Fibroblast of lung (primary cell): ENCODE measurements at regions not wholly inside any gene's neighbourhood (a gene's known extent, or its start where the extent isn't known, plus 50 kb on each side); places are given as distances from the start of the nearest gene placed in this dataset.
A peak's percentile ranks its signal among the peaks of the same experiment; 100 is the strongest.
"Not testable (repeated sequence)": the region's sequence is repeated elsewhere in the genome, so short reads cannot be mapped to it uniquely, and the experiment has no call there.

Experiments
- DNase-seq, 2 donors: peaks; one replicate each; pipeline versions ENCODE4 v3.0.0 to v3.0.0-alpha.2; 2010; ENCODE audit warnings: low read depth in 2 of 2
- H2AFZ ChIP-seq: 2 replicates; pipeline ENCODE4 v1.5.1; 2012; ENCODE audit warnings: low read length, control low read depth, inconsistent platforms
- H3K27ac ChIP-seq: 2 replicates; pipeline ENCODE4 v1.5.1; 2011; ENCODE audit warnings: low read length, control low read depth; ENCODE audit not compliant: insufficient read depth
- H3K27me3 ChIP-seq: 2 replicates; pipeline ENCODE4 v1.5.1; 2011; ENCODE audit warnings: mild to moderate bottlenecking, low read length; ENCODE audit not compliant: control insufficient read depth, insufficient read depth
- H3K36me3 ChIP-seq: 2 replicates; pipeline ENCODE4 v1.5.1; 2011; ENCODE audit warnings: low read length; ENCODE audit not compliant: control insufficient read depth, insufficient read depth
- H3K4me1 ChIP-seq: 2 replicates; pipeline ENCODE4 v1.5.1; 2011; ENCODE audit warnings: low read length; ENCODE audit not compliant: control insufficient read depth, insufficient read depth; ENCODE audit errors: extremely low read depth
- H3K4me2 ChIP-seq: 2 replicates; pipeline ENCODE4 v1.5.1; 2011; ENCODE audit warnings: low read length, control low read depth; ENCODE audit not compliant: insufficient read depth; ENCODE audit errors: extremely low read depth
- H3K4me3 ChIP-seq, 4 experiments: fragments of 200-600 bp in 1 of 4; sonication (generic) in 1 of 4; replicated peaks in 1 of 4; 2 replicates each; pipeline ENCODE4 v1.5.1; 2011 to 2016; ENCODE audit warnings: low read length in 4 of 4, low read depth in 3 of 4, mild to moderate bottlenecking in 3 of 4, control low read depth in 2 of 4, inconsistent platforms in 1 of 4, mixed read lengths in 1 of 4; ENCODE audit not compliant: insufficient read depth in 1 of 4; ENCODE audit errors: control extremely low read depth in 1 of 4
- H3K79me2 ChIP-seq: 2 replicates; pipeline ENCODE4 v1.5.1; 2012; ENCODE audit warnings: mild to moderate bottlenecking, low read length, inconsistent platforms; ENCODE audit not compliant: control insufficient read depth, insufficient read depth
- H3K9ac ChIP-seq: 2 replicates; pipeline ENCODE4 v1.5.1; 2011; ENCODE audit warnings: mild to moderate bottlenecking, low read length, control low read depth; ENCODE audit not compliant: insufficient read depth
- H3K9me3 ChIP-seq: 2 replicates; pipeline ENCODE4 v1.5.1; 2012; ENCODE audit warnings: low read depth, low read length; ENCODE audit not compliant: control insufficient read depth, insufficient read depth
- H4K20me1 ChIP-seq: 2 replicates; pipeline ENCODE4 v1.5.1; 2011; ENCODE audit warnings: low read length; ENCODE audit not compliant: control insufficient read depth, insufficient read depth; ENCODE audit errors: extremely low read depth
- EZH2 ChIP-seq: IDR thresholded peaks from 2 replicates; pipeline ENCODE4 v1.5.1; 2012; ENCODE audit warnings: low read length, control low read depth, mild to moderate bottlenecking; ENCODE audit errors: missing control alignments
- TF ChIP-seq, protein P1 (sequence below), 2 donors: IDR thresholded peaks in 1 of 2; conservative IDR thresholded peaks in 1 of 2; 1 replicate in 1 of 2; 2 replicates in 1 of 2; pipeline ENCODE4 v1.5.1; 2011 to 2012; ENCODE audit warnings: low read length in 2 of 2, control low read depth in 1 of 2, inconsistent platforms in 1 of 2, low read depth in 1 of 2, mild to moderate bottlenecking in 1 of 2

DNA sequence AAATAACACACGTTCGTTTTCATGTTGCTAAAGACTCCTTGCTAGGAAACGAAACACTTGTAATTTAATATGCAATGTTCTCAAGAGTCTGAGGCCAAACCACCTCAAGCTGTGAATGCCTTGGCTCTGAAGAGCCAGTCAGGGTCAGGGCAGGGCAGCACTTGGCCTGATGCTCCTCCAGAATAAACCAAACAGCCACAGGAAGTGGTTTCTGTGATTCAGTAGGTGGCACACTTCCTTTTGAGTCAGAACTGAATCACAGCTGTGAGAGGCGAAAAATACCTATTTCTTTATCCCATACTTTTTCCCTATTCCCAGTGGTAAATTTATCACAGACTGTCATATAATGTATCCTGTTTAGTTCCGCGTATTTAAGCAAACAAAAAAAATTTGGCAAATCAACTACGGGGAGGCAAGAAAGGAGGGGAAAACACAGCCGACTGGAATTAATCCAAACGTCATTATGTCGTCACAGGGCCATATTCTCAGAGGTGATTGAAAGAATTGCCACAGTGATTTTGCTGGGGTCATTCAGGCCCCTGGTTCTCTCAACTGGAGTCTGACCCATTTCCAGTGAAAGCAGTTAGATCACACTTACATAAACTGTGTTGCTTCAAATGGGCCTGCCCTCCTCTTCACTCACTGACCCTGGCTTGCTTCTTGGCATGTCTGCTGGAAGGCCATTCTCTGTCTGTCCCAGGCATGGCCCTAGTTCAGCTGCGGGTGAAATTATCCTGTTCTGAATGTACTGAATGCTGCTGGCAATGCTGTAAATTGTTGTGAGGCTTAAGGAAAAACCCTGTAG, 71.2 kb downstream of the ARRDC3 start:
- Histone ChIP-seq H3K4me1 (peaks cover 19% of the 10 kb centered on the region), H3K27ac (peak overlapping the region; percentile 90), H3K9me3 (no peaks in the 10 kb centered on the region), H2AFZ (no peak overlapping the region), H3K4me3 (peak overlapping the region in 1 of 4 experiments; percentile 6), H3K4me2 (peak overlapping the region; percentile 41), H3K27me3 (no peaks in the 10 kb centered on the region), H3K79me2 (no peaks in the 10 kb centered on the region), H4K20me1 (no peaks in the 10 kb centered on the region), H3K36me3 (no peaks in the 10 kb centered on the region), H3K9ac (no peak overlapping the region)
- peak; percentile 99 to 100 for DNase-seq
- TF ChIP-seq, protein P1, sequence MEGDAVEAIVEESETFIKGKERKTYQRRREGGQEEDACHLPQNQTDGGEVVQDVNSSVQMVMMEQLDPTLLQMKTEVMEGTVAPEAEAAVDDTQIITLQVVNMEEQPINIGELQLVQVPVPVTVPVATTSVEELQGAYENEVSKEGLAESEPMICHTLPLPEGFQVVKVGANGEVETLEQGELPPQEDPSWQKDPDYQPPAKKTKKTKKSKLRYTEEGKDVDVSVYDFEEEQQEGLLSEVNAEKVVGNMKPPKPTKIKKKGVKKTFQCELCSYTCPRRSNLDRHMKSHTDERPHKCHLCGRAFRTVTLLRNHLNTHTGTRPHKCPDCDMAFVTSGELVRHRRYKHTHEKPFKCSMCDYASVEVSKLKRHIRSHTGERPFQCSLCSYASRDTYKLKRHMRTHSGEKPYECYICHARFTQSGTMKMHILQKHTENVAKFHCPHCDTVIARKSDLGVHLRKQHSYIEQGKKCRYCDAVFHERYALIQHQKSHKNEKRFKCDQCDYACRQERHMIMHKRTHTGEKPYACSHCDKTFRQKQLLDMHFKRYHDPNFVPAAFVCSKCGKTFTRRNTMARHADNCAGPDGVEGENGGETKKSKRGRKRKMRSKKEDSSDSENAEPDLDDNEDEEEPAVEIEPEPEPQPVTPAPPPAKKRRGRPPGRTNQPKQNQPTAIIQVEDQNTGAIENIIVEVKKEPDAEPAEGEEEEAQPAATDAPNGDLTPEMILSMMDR (conservative IDR thresholded peaks at IDR 0.05 in 1 of 2, IDR thresholded peaks at IDR 0.05 in 1 of 2; ENCODE audit: low read depth in 1 of 2, low read length in 2 of 2) = no peak

- Histone ChIP-seq H3K4me1 (peaks cover 19% of the 10 kb centered on the region), H3K27ac (peak overlapping the region; percentile 84), H3K4me3 (peak overlapping the region in 1 of 4 experiments; percentile 18), H3K4me2 (peak overlapping the region; percentile 15), H3K27me3 (no peaks in the 10 kb centered on the region), H2AFZ (no peak overlapping the region), H3K9me3 (no peaks in the 10 kb centered on the region), H3K9ac (no peak overlapping the region), H3K36me3 (no peaks in the 10 kb centered on the region), H4K20me1 (no peaks in the 10 kb centered on the region), H3K79me2 (no peaks in the 10 kb centered on the region)
- TF ChIP-seq, protein P1 (conservative IDR thresholded peaks at IDR 0.05 in 1 of 2, IDR thresholded peaks at IDR 0.05 in 1 of 2; ENCODE audit: low read depth in 1 of 2, low read length in 2 of 2) = no peak
- no peak for TF ChIP-seq EZH2
- no peak for DNase-seq
Observed at GRCh38 chr5:91311168-91311696, 71.9 kb downstream of the ARRDC3 start.

- H3K4me1 ChIP-seq = peaks cover 14% of the 10 kb centered on the region
- H3K79me2 ChIP-seq, H3K27me3 ChIP-seq, H3K9me3 ChIP-seq, H3K9ac ChIP-seq, H3K4me3 ChIP-seq, H3K27ac ChIP-seq, DNase-seq, H2AFZ ChIP-seq, H4K20me1 ChIP-seq, H3K4me2 ChIP-seq, H3K36me3 ChIP-seq: not testable (repeated sequence)
Observed at GRCh38 chr5:91308157-91308556, 75.0 kb downstream of the ARRDC3 start.
